ENCODE measurements at regions not wholly inside any gene's neighbourhood (a gene's known extent, or its start where the extent isn't known, plus 50 kb on each side); places are given as distances from the start of the nearest gene placed in this dataset.

DNA sequence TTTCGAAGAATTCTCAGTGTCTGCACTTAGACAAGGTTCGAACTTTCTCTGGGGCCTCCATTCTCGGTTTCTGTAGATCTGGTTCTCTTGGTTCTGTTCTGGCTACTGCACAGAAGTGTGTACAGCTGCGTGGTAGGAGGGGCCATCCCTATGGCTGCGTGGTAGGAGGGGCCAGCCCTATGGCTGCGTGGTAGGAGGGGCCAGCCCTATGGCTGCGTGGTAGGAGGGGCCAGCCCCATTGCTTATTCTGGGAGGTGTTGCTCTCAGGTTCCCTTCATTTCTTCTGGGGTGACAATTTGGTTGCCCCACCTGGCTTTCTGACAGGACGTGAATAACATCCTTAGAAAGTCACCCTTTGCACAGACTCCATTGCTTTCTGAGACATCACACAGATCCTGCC, 65.2 kb upstream of the CHST15 start:
- TF ChIP-seq, protein P1, sequence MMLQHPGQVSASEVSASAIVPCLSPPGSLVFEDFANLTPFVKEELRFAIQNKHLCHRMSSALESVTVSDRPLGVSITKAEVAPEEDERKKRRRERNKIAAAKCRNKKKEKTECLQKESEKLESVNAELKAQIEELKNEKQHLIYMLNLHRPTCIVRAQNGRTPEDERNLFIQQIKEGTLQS (IDR thresholded peaks at IDR 0.05), result no peak
- TF ChIP-seq JUND (IDR thresholded peaks at IDR 0.05) (no peak), CBX3 (IDR thresholded peaks at IDR 0.05; ENCODE audit: low read depth) (no peak), FOSL1 (IDR thresholded peaks at IDR 0.05; ENCODE audit: low read depth) (no peak)
- DNase-seq (ENCODE audit: low read depth, low spot score) (no peak), ATAC-seq (no peak)
- Histone ChIP-seq H3K4me1 (ENCODE audit: control insufficient read depth in 1 of 2, insufficient read depth in 2 of 2, low read length in 2 of 2) (peaks cover 25 to 38% of the 10 kb centered on the region in 2 experiments), H3K4me3 (replicated peaks in 1 of 2; ENCODE audit: low read depth in 1 of 2, low read length in 2 of 2) (no peak overlapping the region), H4K20me1 (ENCODE audit: insufficient read depth) (no peaks in the 10 kb centered on the region), H3K79me2 (ENCODE audit: insufficient read depth, low read length) (no peaks in the 10 kb centered on the region), H3K4me2 (ENCODE audit: low read length) (no peak overlapping the region), H3K9me2 (ENCODE audit: insufficient read depth) (no peaks in the 10 kb centered on the region), H3K9me3 (ENCODE audit: control insufficient read depth in 1 of 2, insufficient read depth in 1 of 2, low read depth in 1 of 2, low read length in 2 of 2) (no peaks in the 10 kb centered on the region), H3K27me3 (ENCODE audit: insufficient read depth, low read length) (no peaks in the 10 kb centered on the region), H2AFZ (ENCODE audit: low read depth, low read length, poor library complexity, severe bottlenecking) (no peak overlapping the region), H3K27ac (ENCODE audit: low read depth, low read length) (no peak overlapping the region), H3K36me3 (ENCODE audit: control insufficient read depth in 1 of 2, insufficient read depth in 2 of 2, low read length in 2 of 2) (no peaks in the 10 kb centered on the region), H3K9ac (ENCODE audit: low read length) (no peak overlapping the region)
- RAD21 ChIA-PET (ENCODE audit: low non-redundant PET in 1 of 2, low total read pairs in 2 of 2, uncharacterized antibody in 2 of 2, unreplicated experiment in 2 of 2), result no interaction called here
- POLR2A ChIA-PET, result no interaction called here
- no TSS peak for BruUV-seq (replicated peaks)
- CTCF ChIA-PET, result interaction anchor here (1.1 kb wide), 1 partner anchor 34 kb away, joined by 5 read pairs; no protein-coding TSS in a partner anchor
- intact Hi-C loops (cut with micrococcal nuclease), result no loop called here

DNA sequence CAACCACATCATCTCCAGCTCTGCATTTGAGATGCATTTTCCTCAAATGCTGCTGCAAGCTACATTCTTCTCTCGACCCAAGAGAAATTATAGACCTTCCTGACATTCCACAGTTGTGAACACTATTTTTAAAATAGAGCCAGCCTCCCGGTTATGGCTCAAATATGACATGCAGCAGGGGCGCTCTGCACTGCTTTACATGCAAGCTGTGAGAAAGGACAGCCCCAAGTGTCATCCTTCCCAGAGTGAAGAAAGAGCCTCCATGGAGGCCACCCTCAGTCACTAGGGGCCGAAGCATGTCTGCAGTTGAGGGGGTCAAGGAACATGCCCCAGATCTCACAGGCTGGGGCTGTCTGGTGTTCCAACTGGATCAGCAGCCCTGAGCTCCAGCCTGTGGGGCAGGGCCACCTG, 63.9 kb upstream of the CHST15 start:
- TF ChIP-seq POLR2AphosphoS5 (IDR thresholded peaks at IDR 0.05; ENCODE audit: low read depth, low read length) (no peak), ELF1 (IDR thresholded peaks at IDR 0.05; ENCODE audit: borderline replicate concordance, low read depth) (no peak), SRF (IDR thresholded peaks at IDR 0.05; ENCODE audit: low read depth) (no peak)
- CTCF ChIA-PET, result interaction anchor here (1.2 kb wide), 1 partner anchor 232 kb away, joined by 4 read pairs; no protein-coding TSS in a partner anchor
- intact Hi-C loops (cut with micrococcal nuclease), result no loop called here

More for the DNA sequence above, 63.9 kb upstream of the CHST15 start:
- H3K36me3 ChIP-seq (ENCODE audit: control insufficient read depth in 1 of 2, insufficient read depth in 2 of 2, low read length in 2 of 2), result no peaks in the 10 kb centered on the region
- H3K27me3 ChIP-seq (ENCODE audit: insufficient read depth, low read length), result no peaks in the 10 kb centered on the region
- POLR2A ChIA-PET, result no interaction called here
- RAD21 ChIA-PET (ENCODE audit: low non-redundant PET in 1 of 2, low total read pairs in 2 of 2, uncharacterized antibody in 2 of 2, unreplicated experiment in 2 of 2), result no interaction called here
- no peak overlapping the region for H3K4me3 ChIP-seq (replicated peaks in 1 of 2; ENCODE audit: low read depth in 1 of 2, low read length in 2 of 2)
- no peak overlapping the region for H2AFZ ChIP-seq (ENCODE audit: low read depth, low read length, poor library complexity, severe bottlenecking)
- ATAC-seq (no peak), DNase-seq (ENCODE audit: low read depth, low spot score) (no peak)
- H3K27ac ChIP-seq (ENCODE audit: low read depth, low read length), result no peak overlapping the region
- H3K9me3 ChIP-seq (ENCODE audit: control insufficient read depth in 1 of 2, insufficient read depth in 1 of 2, low read depth in 1 of 2, low read length in 2 of 2), result no peaks in the 10 kb centered on the region
- peaks cover 35 to 51% of the 10 kb centered on the region in 2 experiments for H3K4me1 ChIP-seq (ENCODE audit: control insufficient read depth in 1 of 2, insufficient read depth in 2 of 2, low read length in 2 of 2)
- H3K4me2 ChIP-seq (ENCODE audit: low read length), result no peak overlapping the region
- H4K20me1 ChIP-seq (ENCODE audit: insufficient read depth), result no peaks in the 10 kb centered on the region
- H3K9me2 ChIP-seq (ENCODE audit: insufficient read depth), result no peaks in the 10 kb centered on the region
- H3K9ac ChIP-seq (ENCODE audit: low read length), result no peak overlapping the region
- no TSS peak for BruUV-seq (replicated peaks)
- no peaks in the 10 kb centered on the region for H3K79me2 ChIP-seq (ENCODE audit: insufficient read depth, low read length)
